HG03095 (cell line): ENCODE measurements at regions not wholly inside any gene's neighbourhood (a gene's known extent, or its start where the extent isn't known, plus 50 kb on each side); places are given as distances from the start of the nearest gene placed in this dataset.

Source experiments
- ATAC-seq: cut with Tn5 transposase; IDR thresholded peaks from one replicate; pipeline ENCODE4 v1.9.1; 2021; ENCODE audit warnings: moderate library complexity; ENCODE audit not compliant: unreplicated experiment

GRCh38 chr11:42025121-42025803 is 565.8 kb upstream of the LRRC4C start:
- no peak for ATAC-seq

GRCh38 chr11:42034826-42035225 is 575.4 kb upstream of the LRRC4C start:
- no peak for ATAC-seq

- ATAC-seq, result no peak
Observed at GRCh38 chr11:42036201-42036600, 576.7 kb upstream of the LRRC4C start.

GRCh38 chr11:42043312-42043711 is 583.9 kb upstream of the LRRC4C start:
- no peak for ATAC-seq

- no peak for ATAC-seq
Observed at GRCh38 chr11:42047637-42048555, 588.4 kb upstream of the LRRC4C start.

- ATAC-seq, result no peak
Observed at GRCh38 chr11:42049186-42049585, 589.7 kb upstream of the LRRC4C start.

GRCh38 chr11:42049650-42050049 is 590.2 kb upstream of the LRRC4C start:
- no peak for ATAC-seq

GRCh38 chr11:42054351-42054900 is 595.0 kb upstream of the LRRC4C start:
- no peak for ATAC-seq

GRCh38 chr11:42055606-42056005 is 596.2 kb upstream of the LRRC4C start:
- no peak for ATAC-seq

GRCh38 chr11:42058794-42059193 is 599.3 kb upstream of the LRRC4C start:
- no peak for ATAC-seq

- ATAC-seq, result no peak
Observed at GRCh38 chr11:42065199-42065598, 605.7 kb upstream of the LRRC4C start.

- no peak for ATAC-seq
Observed at GRCh38 chr11:42066113-42066512, 606.7 kb upstream of the LRRC4C start.

- ATAC-seq, result no peak
Observed at GRCh38 chr11:42074306-42074705, 614.9 kb upstream of the LRRC4C start.

GRCh38 chr11:42075180-42075579 is 615.7 kb upstream of the LRRC4C start:
- ATAC-seq, result no peak

GRCh38 chr11:42077794-42078193 is 618.3 kb upstream of the LRRC4C start:
- ATAC-seq, result no peak

GRCh38 chr11:42085736-42086135 is 626.3 kb upstream of the LRRC4C start:
- ATAC-seq, result no peak

GRCh38 chr11:42093541-42093940 is 634.1 kb upstream of the LRRC4C start:
- ATAC-seq, result no peak

GRCh38 chr11:42098075-42098474 is 638.6 kb upstream of the LRRC4C start:
- ATAC-seq, result no peak

- ATAC-seq, result no peak
Observed at GRCh38 chr11:42112866-42113265, 653.4 kb upstream of the LRRC4C start.

- no peak for ATAC-seq
Observed at GRCh38 chr11:42114927-42115326, 655.5 kb upstream of the LRRC4C start.

GRCh38 chr11:42138454-42138853 is 679.0 kb upstream of the LRRC4C start:
- ATAC-seq, result no peak

GRCh38 chr11:42145311-42145710 is 685.9 kb upstream of the LRRC4C start:
- ATAC-seq, result no peak
